ENCODE measurements at regions not wholly inside any gene's neighbourhood (a gene's known extent, or its start where the extent isn't known, plus 50 kb on each side); places are given as distances from the start of the nearest gene placed in this dataset.

- DNase-seq (ENCODE audit: low spot score), result no peak
Measured at GRCh38 chr12:83220774-83221173, 534.1 kb downstream of the TMTC2 start.

GRCh38 chr12:83216230-83216629 is 529.5 kb downstream of the TMTC2 start:
- no peak for DNase-seq (ENCODE audit: low spot score)

- no peak for DNase-seq (ENCODE audit: low spot score)
Measured at GRCh38 chr12:83214185-83214584, 527.5 kb downstream of the TMTC2 start.

- no peak for DNase-seq (ENCODE audit: low spot score)
Measured at GRCh38 chr12:83210933-83211332, 524.2 kb downstream of the TMTC2 start.

GRCh38 chr12:83199069-83199468 is 512.4 kb downstream of the TMTC2 start:
- DNase-seq (ENCODE audit: low spot score), result no peak

- no peak for DNase-seq (ENCODE audit: low spot score)
Measured at GRCh38 chr12:83198291-83199015, 511.7 kb downstream of the TMTC2 start.

GRCh38 chr12:83197483-83197914 is 510.8 kb downstream of the TMTC2 start:
- no peak for DNase-seq (ENCODE audit: low spot score)

GRCh38 chr12:83196694-83197350 is 510.1 kb downstream of the TMTC2 start:
- DNase-seq (ENCODE audit: low spot score), result no peak

- DNase-seq (ENCODE audit: low spot score), result no peak
Measured at GRCh38 chr12:83190631-83191390, 504.1 kb downstream of the TMTC2 start.

- no peak for DNase-seq (ENCODE audit: low spot score)
Measured at GRCh38 chr12:83186419-83186818, 499.7 kb downstream of the TMTC2 start.

GRCh38 chr12:83185241-83185640 is 498.5 kb downstream of the TMTC2 start:
- DNase-seq (ENCODE audit: low spot score), result no peak

Data from CD4-positive, alpha-beta T cell treated with Interleukin-2 at 100 ng/mL for 4 hours (primary cell).